ENCODE measurements at regions not wholly inside any gene's neighbourhood (a gene's known extent, or its start where the extent isn't known, plus 50 kb on each side); places are given as distances from the start of the nearest gene placed in this dataset.

DNA sequence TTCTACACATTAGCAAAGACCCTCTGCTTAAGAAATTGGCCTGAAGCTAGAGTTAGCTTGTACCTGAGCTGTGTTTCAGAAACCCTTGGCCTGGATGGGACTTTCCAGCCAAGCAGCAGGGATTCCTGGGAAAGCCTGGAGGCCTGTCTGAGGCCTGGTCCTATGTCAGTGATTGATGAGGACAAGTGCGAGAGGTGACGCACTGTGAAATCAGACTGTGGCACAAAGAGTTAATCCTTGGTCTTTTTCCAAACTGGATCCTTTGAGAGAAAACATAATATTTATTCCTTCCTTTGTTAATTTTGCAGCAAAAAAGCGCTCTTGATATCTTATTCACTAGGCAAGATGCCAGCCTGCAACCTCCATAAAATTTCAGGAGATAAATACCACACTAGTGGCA is 225.0 kb upstream of the ATP11B start:
- no peaks in the 10 kb centered on the region for H4K20me1 ChIP-seq (ENCODE audit: control insufficient read depth, insufficient read depth, low read length, poor library complexity, severe bottlenecking)
- H2AFZ ChIP-seq (ENCODE audit: insufficient read depth, low read depth, low read length, poor library complexity, severe bottlenecking) = no peak overlapping the region
- intact Hi-C loops (cut with micrococcal nuclease) = no loop called here
- no peaks in the 10 kb centered on the region for H3K4me1 ChIP-seq (ENCODE audit: control insufficient read depth in 2 of 2, insufficient read depth in 2 of 2, low read length in 2 of 2)
- ATAC-seq (ENCODE audit: low read depth) = no peak
- no peak overlapping the region for H3K27ac Mint-ChIP-seq
- peaks cover 0 to 10% (median 3%) of the 10 kb centered on the region in 3 donors for H3K9me3 ChIP-seq (ENCODE audit: control extremely low read depth in 1 of 3, control insufficient read depth in 2 of 3, insufficient read depth in 1 of 3, low read length in 2 of 3)
- H3K4me2 ChIP-seq (replicated peaks; ENCODE audit: low read depth, low read length, poor library complexity, severe bottlenecking) = no peak overlapping the region
- no peak overlapping the region for H3K27ac ChIP-seq (ENCODE audit: low read length in 2 of 2)
- no peaks in the 10 kb centered on the region for H3K36me3 ChIP-seq (replicated peaks in 1 of 2; ENCODE audit: control extremely low read depth in 1 of 2, control insufficient read depth in 1 of 2, extremely low read depth in 1 of 2, insufficient read depth in 2 of 2, low read length in 1 of 2)
- no peaks in the 10 kb centered on the region for H3K9me3 Mint-ChIP-seq (ENCODE audit: insufficient read depth)
- no peaks in the 10 kb centered on the region for H3K27me3 ChIP-seq (replicated peaks in 1 of 4; ENCODE audit: control extremely low read depth in 1 of 4, control insufficient read depth in 3 of 4, insufficient read depth in 4 of 4, low read length in 3 of 4)
- H3K4me3 ChIP-seq (ENCODE audit: control extremely low read depth in 1 of 5, extremely low read depth in 1 of 5, insufficient read depth in 1 of 5, low read depth in 2 of 5, low read length in 4 of 5) = no peak overlapping the region
- DNase-seq = no peak
- H3K79me2 ChIP-seq (ENCODE audit: control insufficient read depth, insufficient read depth, low read length) = no peaks in the 10 kb centered on the region
- H3K4me1 Mint-ChIP-seq = no peaks in the 10 kb centered on the region
- H3K27me3 Mint-ChIP-seq = peaks cover 15% of the 10 kb centered on the region
- CTCF ChIA-PET = no interaction called here
- POLR2A ChIA-PET = no interaction called here
- 100% methylated on average over 2 of the region's 3 CpGs for WGBS (ENCODE audit: insufficient coverage)
- no peak overlapping the region for H3K4me3 Mint-ChIP-seq
- H3K9ac ChIP-seq (ENCODE audit: low read length) = no peak overlapping the region
- TF ChIP-seq, protein P1, sequence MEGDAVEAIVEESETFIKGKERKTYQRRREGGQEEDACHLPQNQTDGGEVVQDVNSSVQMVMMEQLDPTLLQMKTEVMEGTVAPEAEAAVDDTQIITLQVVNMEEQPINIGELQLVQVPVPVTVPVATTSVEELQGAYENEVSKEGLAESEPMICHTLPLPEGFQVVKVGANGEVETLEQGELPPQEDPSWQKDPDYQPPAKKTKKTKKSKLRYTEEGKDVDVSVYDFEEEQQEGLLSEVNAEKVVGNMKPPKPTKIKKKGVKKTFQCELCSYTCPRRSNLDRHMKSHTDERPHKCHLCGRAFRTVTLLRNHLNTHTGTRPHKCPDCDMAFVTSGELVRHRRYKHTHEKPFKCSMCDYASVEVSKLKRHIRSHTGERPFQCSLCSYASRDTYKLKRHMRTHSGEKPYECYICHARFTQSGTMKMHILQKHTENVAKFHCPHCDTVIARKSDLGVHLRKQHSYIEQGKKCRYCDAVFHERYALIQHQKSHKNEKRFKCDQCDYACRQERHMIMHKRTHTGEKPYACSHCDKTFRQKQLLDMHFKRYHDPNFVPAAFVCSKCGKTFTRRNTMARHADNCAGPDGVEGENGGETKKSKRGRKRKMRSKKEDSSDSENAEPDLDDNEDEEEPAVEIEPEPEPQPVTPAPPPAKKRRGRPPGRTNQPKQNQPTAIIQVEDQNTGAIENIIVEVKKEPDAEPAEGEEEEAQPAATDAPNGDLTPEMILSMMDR (IDR thresholded peaks at IDR 0.05) = no peak
- no peak for TF ChIP-seq EZH2 (IDR thresholded peaks at IDR 0.05; ENCODE audit: borderline replicate concordance, insufficient read depth, low read depth, low read length, poor library complexity, severe bottlenecking)

DNA sequence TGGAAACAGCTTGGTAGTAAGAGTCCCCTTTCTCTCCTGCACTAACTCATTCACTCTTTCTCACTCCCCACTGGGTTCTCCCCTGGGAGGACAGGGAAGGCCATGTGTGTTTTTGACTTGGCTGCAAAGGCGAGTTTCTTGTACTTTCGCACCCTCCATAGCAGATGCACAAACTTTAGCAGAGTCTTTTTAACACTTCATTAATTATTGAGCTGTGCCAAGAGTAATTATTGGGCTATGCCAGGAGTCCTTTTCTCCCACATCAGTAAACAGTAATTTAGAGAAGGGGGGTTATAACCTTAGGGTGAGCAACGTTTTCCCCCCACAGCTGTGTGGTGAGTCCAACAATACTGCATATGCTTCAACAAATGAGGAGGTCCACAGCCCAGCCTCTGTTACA is 224.4 kb upstream of the ATP11B start:
- Histone ChIP-seq H2AFZ (ENCODE audit: insufficient read depth, low read depth, low read length, poor library complexity, severe bottlenecking) (no peak overlapping the region), H3K27me3 (replicated peaks in 1 of 4; ENCODE audit: control extremely low read depth in 1 of 4, control insufficient read depth in 3 of 4, insufficient read depth in 4 of 4, low read length in 3 of 4) (no peaks in the 10 kb centered on the region), H3K4me3 (ENCODE audit: control extremely low read depth in 1 of 5, extremely low read depth in 1 of 5, insufficient read depth in 1 of 5, low read depth in 2 of 5, low read length in 4 of 5) (no peak overlapping the region), H3K9me3 (ENCODE audit: control extremely low read depth in 1 of 3, control insufficient read depth in 2 of 3, insufficient read depth in 1 of 3, low read length in 2 of 3) (peaks cover 0 to 10% (median 3%) of the 10 kb centered on the region in 3 donors), H3K4me2 (replicated peaks; ENCODE audit: low read depth, low read length, poor library complexity, severe bottlenecking) (no peak overlapping the region), H3K27ac (ENCODE audit: low read length in 2 of 2) (no peak overlapping the region), H3K9ac (ENCODE audit: low read length) (no peak overlapping the region), H3K79me2 (ENCODE audit: control insufficient read depth, insufficient read depth, low read length) (no peaks in the 10 kb centered on the region), H4K20me1 (ENCODE audit: control insufficient read depth, insufficient read depth, low read length, poor library complexity, severe bottlenecking) (no peaks in the 10 kb centered on the region), H3K36me3 (replicated peaks in 1 of 2; ENCODE audit: control extremely low read depth in 1 of 2, control insufficient read depth in 1 of 2, extremely low read depth in 1 of 2, insufficient read depth in 2 of 2, low read length in 1 of 2) (no peaks in the 10 kb centered on the region), H3K4me1 (ENCODE audit: control insufficient read depth in 2 of 2, insufficient read depth in 2 of 2, low read length in 2 of 2) (no peaks in the 10 kb centered on the region)
- CTCF ChIA-PET = no interaction called here
- POLR2A ChIA-PET = no interaction called here
- Mint-ChIP-seq H3K4me3 (no peak overlapping the region), H3K9me3 (ENCODE audit: insufficient read depth) (no peaks in the 10 kb centered on the region), H3K27me3 (peaks cover 15% of the 10 kb centered on the region), H3K4me1 (no peaks in the 10 kb centered on the region), H3K27ac (no peak overlapping the region)
- ATAC-seq (ENCODE audit: low read depth) = no peak
- no CpG with 5 or more reads among the region's 3 CpGs for WGBS (ENCODE audit: insufficient coverage)
- TF ChIP-seq EZH2 (IDR thresholded peaks at IDR 0.05; ENCODE audit: borderline replicate concordance, insufficient read depth, low read depth, low read length, poor library complexity, severe bottlenecking) = no peak
- TF ChIP-seq, protein P1 (IDR thresholded peaks at IDR 0.05) = no peak
- no peak for DNase-seq
- intact Hi-C loops (cut with micrococcal nuclease) = no loop called here
